OCI-LY3 (cell line): ENCODE measurements at regions not wholly inside any gene's neighbourhood (a gene's known extent, or its start where the extent isn't known, plus 50 kb on each side); places are given as distances from the start of the nearest gene placed in this dataset.

ENCODE experiments used
- CTCF ChIP-seq: fragments of 200-600, 300-600 bp; sonication (generic); IDR thresholded peaks from 2 replicates; pipeline ENCODE4 v1.5.1; 2014; ENCODE audit warnings: antibody characterized with exemption, low read length, low read depth
- EZH2phosphoT487 ChIP-seq: fragments of 200-600 bp; shearing (Covaris generic); IDR thresholded peaks from 2 replicates; pipeline ENCODE4 v1.6.1; 2018; ENCODE audit warnings: antibody characterized with exemption, mixed run types, low read depth

DNA sequence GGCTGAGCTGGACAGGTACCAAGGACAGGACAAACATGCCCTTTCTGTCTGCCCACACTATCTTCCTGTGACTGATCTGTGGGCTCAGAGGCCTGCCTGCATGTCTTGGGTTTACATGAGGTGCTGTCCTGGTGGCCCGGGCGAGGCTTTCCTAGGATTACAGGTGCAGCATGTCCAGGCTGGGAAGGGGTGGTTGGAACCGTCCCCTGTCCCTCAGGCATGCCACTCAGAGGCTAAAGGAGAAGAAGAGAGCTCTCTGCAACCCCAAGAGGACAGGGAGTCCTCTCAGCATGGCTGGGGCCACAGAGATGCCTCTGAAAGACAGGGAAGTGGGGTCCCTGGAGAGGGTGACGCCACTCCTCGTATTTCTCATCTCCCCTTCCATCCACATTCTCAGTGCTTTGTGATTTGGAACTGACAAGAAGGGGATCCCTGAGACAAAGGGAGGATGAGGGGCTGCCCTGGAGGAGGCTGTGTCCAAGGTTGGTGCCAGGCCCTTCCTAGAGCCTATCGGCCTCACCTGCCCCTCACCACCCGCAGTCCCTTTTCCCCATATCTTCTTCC, 64.6 kb upstream of the LMO1 start:
- TF ChIP-seq CTCF (no peak), EZH2phosphoT487 (no peak)
